Panc1 (cell line): ENCODE measurements at regions not wholly inside any gene's neighbourhood (a gene's known extent, or its start where the extent isn't known, plus 50 kb on each side); places are given as distances from the start of the nearest gene placed in this dataset.

Experiments used
- CTCF ChIP-seq: fragments of 450-650 bp; IDR thresholded peaks from 2 replicates; pipeline ENCODE4 v1.5.1; 2017; ENCODE audit warnings: mild to moderate bottlenecking
- POLR2AphosphoS5 ChIP-seq: IDR thresholded peaks from 2 replicates; pipeline ENCODE4 v1.6.1; 2012; ENCODE audit warnings: mild to moderate bottlenecking, low read depth, low read length, moderate library complexity
- REST ChIP-seq, 2 experiments: IDR thresholded peaks; 2 replicates each; pipeline ENCODE4 v1.6.1; 2011 to 2012; ENCODE audit warnings: low read depth in 2 of 2, control low read depth in 1 of 2, low read length in 1 of 2, mild to moderate bottlenecking in 1 of 2, moderate library complexity in 1 of 2; ENCODE audit not compliant: insufficient read depth in 1 of 2
- SIN3A ChIP-seq: IDR thresholded peaks from 2 replicates; pipeline ENCODE4 v1.6.1; 2012; ENCODE audit warnings: low read depth, mild to moderate bottlenecking, low read length, moderate library complexity, borderline replicate concordance; ENCODE audit not compliant: insufficient read depth
- TCF7L2 ChIP-seq: IDR thresholded peaks from 2 replicates; pipeline ENCODE4 v1.6.1; 2011; ENCODE audit warnings: mild to moderate bottlenecking, low read depth, low read length, inconsistent platforms

- TF ChIP-seq CTCF (no peak), POLR2AphosphoS5 (no peak), REST (IDR thresholded peaks at IDR 0.05; ENCODE audit: insufficient read depth in 1 of 2, low read depth in 2 of 2, low read length in 1 of 2) (no peak), SIN3A (no peak), TCF7L2 (no peak)
These were observed 100.0 kb upstream of the CARMIL1 start for GRCh38 chr6:25179051-25179778.
